H1 (cell line): ENCODE measurements at regions not wholly inside any gene's neighbourhood (a gene's known extent, or its start where the extent isn't known, plus 50 kb on each side); places are given as distances from the start of the nearest gene placed in this dataset.

Source experiments
- TF ChIP-seq, protein P1 (sequence below): IDR thresholded peaks from 2 replicates; pipeline ENCODE4 v1.6.1; 2012; ENCODE audit warnings: low read length, inconsistent platforms

GRCh38 chr12:90124289-90124688, 415.7 kb upstream of the ATP2B1 start (continued):
- TF ChIP-seq, protein P1, sequence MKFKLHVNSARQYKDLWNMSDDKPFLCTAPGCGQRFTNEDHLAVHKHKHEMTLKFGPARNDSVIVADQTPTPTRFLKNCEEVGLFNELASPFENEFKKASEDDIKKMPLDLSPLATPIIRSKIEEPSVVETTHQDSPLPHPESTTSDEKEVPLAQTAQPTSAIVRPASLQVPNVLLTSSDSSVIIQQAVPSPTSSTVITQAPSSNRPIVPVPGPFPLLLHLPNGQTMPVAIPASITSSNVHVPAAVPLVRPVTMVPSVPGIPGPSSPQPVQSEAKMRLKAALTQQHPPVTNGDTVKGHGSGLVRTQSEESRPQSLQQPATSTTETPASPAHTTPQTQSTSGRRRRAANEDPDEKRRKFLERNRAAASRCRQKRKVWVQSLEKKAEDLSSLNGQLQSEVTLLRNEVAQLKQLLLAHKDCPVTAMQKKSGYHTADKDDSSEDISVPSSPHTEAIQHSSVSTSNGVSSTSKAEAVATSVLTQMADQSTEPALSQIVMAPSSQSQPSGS = no peak
- TF ChIP-seq, all 59 proteins: peak for 0
